SK-N-SH (cell line): ENCODE measurements at regions not wholly inside any gene's neighbourhood (a gene's known extent, or its start where the extent isn't known, plus 50 kb on each side); places are given as distances from the start of the nearest gene placed in this dataset.

ENCODE experiments used
- CHD2 ChIP-seq: fragments of 150-350 bp; IDR thresholded peaks from 2 replicates; pipeline ENCODE4 v1.6.1; 2018; ENCODE audit warnings: low read length; ENCODE audit not compliant: partially characterized antibody
- CTCF ChIP-seq: fragments of 200-600 bp; sonication (generic); IDR thresholded peaks from 2 replicates; pipeline ENCODE4 v1.6.1; 2017; ENCODE audit warnings: antibody characterized with exemption, mild to moderate bottlenecking, moderate library complexity
- FOXM1 ChIP-seq: IDR thresholded peaks from 2 replicates; pipeline ENCODE4 v1.4.0; 2012; ENCODE audit warnings: low read depth, mild to moderate bottlenecking
- GATA2 ChIP-seq: sonication (generic); formaldehyde crosslinking; IDR thresholded peaks from 2 replicates; pipeline ENCODE4 v1.5.0; 2020; ENCODE audit warnings: mild to moderate bottlenecking, missing genetic modification reagents
- JUND ChIP-seq: IDR thresholded peaks from 2 replicates; pipeline ENCODE4 v1.4.0; 2012
- MEF2A ChIP-seq: IDR thresholded peaks from 2 replicates; pipeline ENCODE4 v1.4.0; 2012; ENCODE audit warnings: low read depth, borderline replicate concordance
- POLR2AphosphoS5 ChIP-seq: IDR thresholded peaks from 2 replicates; pipeline ENCODE4 v1.6.1; 2012; ENCODE audit warnings: low read depth, low read length
- RCOR1 ChIP-seq: fragments of 150-350 bp; IDR thresholded peaks from 2 replicates; pipeline ENCODE4 v1.6.1; 2017; ENCODE audit warnings: antibody characterized with exemption, low read length
- RFX5 ChIP-seq: IDR thresholded peaks from 2 replicates; pipeline ENCODE4 v1.6.1; 2012; ENCODE audit warnings: mild to moderate bottlenecking, improper control_type of control experiment, low read length
- TAF1 ChIP-seq: IDR thresholded peaks from 2 replicates; pipeline ENCODE4 v1.6.1; 2012; ENCODE audit warnings: low read depth, mild to moderate bottlenecking, low read length, moderate library complexity, borderline replicate concordance
- TF ChIP-seq, protein P1 (sequence below): fragments of 150-350 bp; IDR thresholded peaks from 2 replicates; pipeline ENCODE4 v1.6.1; 2017; ENCODE audit warnings: antibody characterized with exemption, low read length, low read depth, borderline replicate concordance
- TF ChIP-seq, protein P2 (sequence below): IDR thresholded peaks from 2 replicates; pipeline ENCODE4 v1.4.0; 2012; ENCODE audit warnings: low read depth

DNA sequence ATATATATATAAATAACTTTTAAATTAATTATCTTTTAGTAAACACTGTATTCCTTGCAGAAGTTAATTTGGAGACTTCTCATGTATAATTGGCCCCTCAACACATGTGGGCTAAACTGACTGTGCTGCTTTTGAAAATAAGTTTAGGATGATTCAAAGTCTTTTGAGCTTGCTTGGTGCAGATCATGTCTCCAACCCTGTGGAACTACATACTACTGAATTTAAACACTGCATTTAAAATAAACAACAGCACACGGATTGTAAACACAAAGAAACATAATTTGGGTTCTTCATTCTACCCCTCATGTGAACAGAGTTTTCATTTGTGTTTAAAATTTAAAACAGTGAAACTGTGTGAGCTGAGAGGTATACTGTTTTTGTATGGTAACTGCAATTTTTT lies 167.7 kb downstream of the DDX1 start:
- no peak for TF ChIP-seq CTCF
- TF ChIP-seq GATA2 (CRISPR knock-in tag) = no peak
- TF ChIP-seq, protein P1, sequence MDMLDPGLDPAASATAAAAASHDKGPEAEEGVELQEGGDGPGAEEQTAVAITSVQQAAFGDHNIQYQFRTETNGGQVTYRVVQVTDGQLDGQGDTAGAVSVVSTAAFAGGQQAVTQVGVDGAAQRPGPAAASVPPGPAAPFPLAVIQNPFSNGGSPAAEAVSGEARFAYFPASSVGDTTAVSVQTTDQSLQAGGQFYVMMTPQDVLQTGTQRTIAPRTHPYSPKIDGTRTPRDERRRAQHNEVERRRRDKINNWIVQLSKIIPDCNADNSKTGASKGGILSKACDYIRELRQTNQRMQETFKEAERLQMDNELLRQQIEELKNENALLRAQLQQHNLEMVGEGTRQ = no peak
- TF ChIP-seq TAF1 = no peak
- TF ChIP-seq CHD2 = no peak
- no peak for TF ChIP-seq JUND
- no peak for TF ChIP-seq MEF2A
- TF ChIP-seq, protein P2, sequence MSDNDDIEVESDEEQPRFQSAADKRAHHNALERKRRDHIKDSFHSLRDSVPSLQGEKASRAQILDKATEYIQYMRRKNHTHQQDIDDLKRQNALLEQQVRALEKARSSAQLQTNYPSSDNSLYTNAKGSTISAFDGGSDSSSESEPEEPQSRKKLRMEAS = no peak
- no peak for TF ChIP-seq FOXM1
- TF ChIP-seq RCOR1 = no peak
- no peak for TF ChIP-seq POLR2AphosphoS5
- TF ChIP-seq RFX5 = no peak
